ENCODE measurements at regions not wholly inside any gene's neighbourhood (a gene's known extent, or its start where the extent isn't known, plus 50 kb on each side); places are given as distances from the start of the nearest gene placed in this dataset.

- TF ChIP-seq CTCF (IDR thresholded peaks at IDR 0.05; ENCODE audit: insufficient read depth, low read length, severe bottlenecking): no peak
- no peak overlapping the region for H3K4me3 ChIP-seq (ENCODE audit: low read depth, low read length)
- FAIRE-seq (no peak), DNase-seq (ENCODE audit: low read depth) (no peak)
- H3K36me3 ChIP-seq (ENCODE audit: control insufficient read depth, insufficient read depth, low read length): no peaks in the 10 kb centered on the region
- no peaks in the 10 kb centered on the region for H3K27me3 ChIP-seq (ENCODE audit: control insufficient read depth, insufficient read depth, low read length)
These were observed 1111.5 kb upstream of the ATXN8OS start for GRCh38 chr13:68995972-68996667.

- Histone ChIP-seq H3K36me3 (ENCODE audit: control insufficient read depth, insufficient read depth, low read length) (no peaks in the 10 kb centered on the region), H3K4me3 (ENCODE audit: low read depth, low read length) (no peak overlapping the region), H3K27me3 (ENCODE audit: control insufficient read depth, insufficient read depth, low read length) (no peaks in the 10 kb centered on the region)
- no peak for FAIRE-seq
- no peak for DNase-seq (ENCODE audit: low read depth)
- TF ChIP-seq CTCF (IDR thresholded peaks at IDR 0.05; ENCODE audit: insufficient read depth, low read length, severe bottlenecking): no peak
These were observed 1114.5 kb upstream of the ATXN8OS start for GRCh38 chr13:68993154-68993553.

GRCh38 chr13:68988176-68988575, 1119.5 kb upstream of the ATXN8OS start:
- H3K4me3 ChIP-seq (ENCODE audit: low read depth, low read length): no peak overlapping the region
- no peaks in the 10 kb centered on the region for H3K36me3 ChIP-seq (ENCODE audit: control insufficient read depth, insufficient read depth, low read length)
- no peak for FAIRE-seq
- H3K27me3 ChIP-seq (ENCODE audit: control insufficient read depth, insufficient read depth, low read length): no peaks in the 10 kb centered on the region
- DNase-seq (ENCODE audit: low read depth): no peak
- no peak for TF ChIP-seq CTCF (IDR thresholded peaks at IDR 0.05; ENCODE audit: insufficient read depth, low read length, severe bottlenecking)

GRCh38 chr13:68987585-68987984, 1120.0 kb upstream of the ATXN8OS start:
- Histone ChIP-seq H3K36me3 (ENCODE audit: control insufficient read depth, insufficient read depth, low read length) (no peaks in the 10 kb centered on the region), H3K4me3 (ENCODE audit: low read depth, low read length) (no peak overlapping the region), H3K27me3 (ENCODE audit: control insufficient read depth, insufficient read depth, low read length) (no peaks in the 10 kb centered on the region)
- no peak for TF ChIP-seq CTCF (IDR thresholded peaks at IDR 0.05; ENCODE audit: insufficient read depth, low read length, severe bottlenecking)
- DNase-seq (ENCODE audit: low read depth) (no peak), FAIRE-seq (no peak)

- FAIRE-seq (no peak), DNase-seq (ENCODE audit: low read depth) (no peak)
- no peaks in the 10 kb centered on the region for H3K36me3 ChIP-seq (ENCODE audit: control insufficient read depth, insufficient read depth, low read length)
- H3K27me3 ChIP-seq (ENCODE audit: control insufficient read depth, insufficient read depth, low read length): no peaks in the 10 kb centered on the region
- no peak for TF ChIP-seq CTCF (IDR thresholded peaks at IDR 0.05; ENCODE audit: insufficient read depth, low read length, severe bottlenecking)
- H3K4me3 ChIP-seq (ENCODE audit: low read depth, low read length): no peak overlapping the region
These were observed 1122.8 kb upstream of the ATXN8OS start for GRCh38 chr13:68984688-68985319.
